Astrocyte (in vitro differentiated cells and primary cell): ENCODE measurements at regions not wholly inside any gene's neighbourhood (a gene's known extent, or its start where the extent isn't known, plus 50 kb on each side); places are given as distances from the start of the nearest gene placed in this dataset.
"Not testable (repeated sequence)": the region's sequence is repeated elsewhere in the genome, so short reads cannot be mapped to it uniquely, and the experiment has no call there.

Experiments
- CTCF ChIP-seq: IDR thresholded peaks from 2 replicates; pipeline ENCODE4 v1.5.1; 2011; ENCODE audit warnings: low read depth, mild to moderate bottlenecking, inconsistent platforms, low read length, moderate library complexity; ENCODE audit not compliant: insufficient read depth
- EZH2 ChIP-seq: IDR thresholded peaks from 2 replicates; pipeline ENCODE4 v1.6.1; 2012; ENCODE audit warnings: mild to moderate bottlenecking, low read length, inconsistent platforms; ENCODE audit not compliant: insufficient read depth

- TF ChIP-seq CTCF, EZH2: not testable (repeated sequence)
Measured at GRCh38 chrX:111022998-111023397, 73.0 kb upstream of the PAK3 start.
